ENCODE measurements at regions not wholly inside any gene's neighbourhood (a gene's known extent, or its start where the extent isn't known, plus 50 kb on each side); places are given as distances from the start of the nearest gene placed in this dataset.

DNA sequence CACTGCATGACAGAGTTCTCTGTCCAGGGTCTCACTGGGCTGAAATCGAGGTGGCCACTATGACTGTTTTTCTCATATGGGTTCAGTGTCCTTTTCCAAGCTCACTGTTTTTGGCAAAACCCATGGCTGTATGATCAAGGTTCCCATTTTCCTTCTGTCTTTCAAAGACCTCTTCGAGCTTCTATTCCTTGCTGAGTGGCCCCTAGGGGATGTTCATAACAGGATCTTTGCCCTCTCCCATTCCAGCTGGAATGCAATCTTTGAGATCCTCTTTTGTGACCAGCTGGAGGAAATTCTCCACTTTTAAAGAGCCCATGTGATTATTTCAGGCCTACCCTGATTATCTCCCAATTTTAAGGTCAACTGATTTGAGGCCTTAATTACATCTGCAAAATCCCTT is 572.5 kb upstream of the SLC10A2 start:
- TF ChIP-seq, protein P1, sequence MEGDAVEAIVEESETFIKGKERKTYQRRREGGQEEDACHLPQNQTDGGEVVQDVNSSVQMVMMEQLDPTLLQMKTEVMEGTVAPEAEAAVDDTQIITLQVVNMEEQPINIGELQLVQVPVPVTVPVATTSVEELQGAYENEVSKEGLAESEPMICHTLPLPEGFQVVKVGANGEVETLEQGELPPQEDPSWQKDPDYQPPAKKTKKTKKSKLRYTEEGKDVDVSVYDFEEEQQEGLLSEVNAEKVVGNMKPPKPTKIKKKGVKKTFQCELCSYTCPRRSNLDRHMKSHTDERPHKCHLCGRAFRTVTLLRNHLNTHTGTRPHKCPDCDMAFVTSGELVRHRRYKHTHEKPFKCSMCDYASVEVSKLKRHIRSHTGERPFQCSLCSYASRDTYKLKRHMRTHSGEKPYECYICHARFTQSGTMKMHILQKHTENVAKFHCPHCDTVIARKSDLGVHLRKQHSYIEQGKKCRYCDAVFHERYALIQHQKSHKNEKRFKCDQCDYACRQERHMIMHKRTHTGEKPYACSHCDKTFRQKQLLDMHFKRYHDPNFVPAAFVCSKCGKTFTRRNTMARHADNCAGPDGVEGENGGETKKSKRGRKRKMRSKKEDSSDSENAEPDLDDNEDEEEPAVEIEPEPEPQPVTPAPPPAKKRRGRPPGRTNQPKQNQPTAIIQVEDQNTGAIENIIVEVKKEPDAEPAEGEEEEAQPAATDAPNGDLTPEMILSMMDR (IDR thresholded peaks at IDR 0.05; ENCODE audit: low read depth, low read length), result no peak
- Histone ChIP-seq H3K27me3 (ENCODE audit: insufficient read depth, low read depth, severe bottlenecking) (no peaks in the 10 kb centered on the region), H3K27ac (no peak overlapping the region), H3K4me3 (ENCODE audit: low read depth, low read length) (no peak overlapping the region), H3K9me3 (ENCODE audit: severe bottlenecking) (no peaks in the 10 kb centered on the region), H3K36me3 (no peaks in the 10 kb centered on the region)
- DNase-seq, result no peak

DNA sequence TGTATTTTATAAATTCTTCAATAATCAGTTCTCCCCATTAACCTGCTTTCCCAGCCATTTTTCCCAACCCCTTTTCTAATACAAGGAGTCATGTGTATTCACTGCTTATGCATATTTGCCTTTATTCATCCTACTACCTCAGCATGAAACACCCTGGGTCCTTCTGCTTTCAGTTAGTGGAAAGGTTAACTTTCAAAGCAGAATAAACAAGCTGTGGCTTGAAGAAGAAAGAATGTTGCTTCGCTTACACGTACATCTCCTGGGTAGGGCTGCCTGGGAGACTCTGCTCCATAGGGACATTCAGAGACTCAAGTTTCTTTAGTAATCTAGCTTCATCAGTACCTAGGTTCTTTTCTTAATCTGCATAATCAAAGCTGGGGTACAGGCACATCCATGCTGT is 567.8 kb upstream of the SLC10A2 start:
- no peak overlapping the region for H3K27ac ChIP-seq
- no peaks in the 10 kb centered on the region for H3K36me3 ChIP-seq
- TF ChIP-seq, protein P1 (IDR thresholded peaks at IDR 0.05; ENCODE audit: low read depth, low read length), result no peak
- no peak for DNase-seq
- H3K4me3 ChIP-seq (ENCODE audit: low read depth, low read length), result no peak overlapping the region
- no peaks in the 10 kb centered on the region for H3K9me3 ChIP-seq (ENCODE audit: severe bottlenecking)
- H3K27me3 ChIP-seq (ENCODE audit: insufficient read depth, low read depth, severe bottlenecking), result no peaks in the 10 kb centered on the region

DNA sequence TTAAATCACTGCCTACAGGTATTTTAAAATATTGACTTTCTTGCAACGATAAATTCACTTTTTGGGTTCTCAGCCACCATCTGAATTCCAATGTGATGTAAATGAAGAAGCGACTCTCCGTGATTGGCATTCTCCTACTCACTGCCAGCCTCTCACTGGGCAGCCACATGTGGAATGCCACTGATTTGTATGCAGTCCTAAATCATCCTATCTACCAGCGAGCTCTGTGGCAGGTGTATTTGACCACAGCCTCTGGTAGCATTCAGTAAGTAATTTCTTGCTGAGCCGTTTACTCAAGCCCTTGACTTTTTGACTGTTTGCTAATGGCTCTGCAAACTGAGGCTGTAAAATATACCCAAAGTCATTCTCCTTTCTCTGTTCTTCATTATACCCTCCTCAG is 559.0 kb upstream of the SLC10A2 start:
- no peak overlapping the region for H3K27ac ChIP-seq
- H3K36me3 ChIP-seq, result no peaks in the 10 kb centered on the region
- TF ChIP-seq, protein P1 (IDR thresholded peaks at IDR 0.05; ENCODE audit: low read depth, low read length), result no peak
- no peaks in the 10 kb centered on the region for H3K9me3 ChIP-seq (ENCODE audit: severe bottlenecking)
- no peaks in the 10 kb centered on the region for H3K27me3 ChIP-seq (ENCODE audit: insufficient read depth, low read depth, severe bottlenecking)
- no peak for DNase-seq
- H3K4me3 ChIP-seq (ENCODE audit: low read depth, low read length), result no peak overlapping the region

DNA sequence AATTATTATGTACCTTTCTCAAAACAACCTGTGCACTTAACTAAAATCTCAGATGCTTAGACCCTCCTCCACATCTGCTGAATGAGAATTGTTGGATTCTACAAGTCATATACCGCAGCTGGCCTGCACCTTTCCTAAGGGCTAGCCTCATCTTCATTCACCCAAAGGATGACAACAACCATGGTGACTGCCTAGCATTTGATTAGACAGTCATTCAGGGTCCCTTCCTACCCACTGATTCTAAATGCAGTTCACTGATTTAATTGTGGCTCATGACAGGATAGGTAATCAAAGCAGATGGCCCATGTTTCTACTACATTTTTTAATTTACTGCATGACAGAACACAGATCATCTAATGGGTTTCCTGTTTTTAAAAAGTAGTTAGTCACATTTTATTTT is 551.9 kb upstream of the SLC10A2 start:
- Histone ChIP-seq H3K36me3 (no peaks in the 10 kb centered on the region), H3K27ac (no peak overlapping the region), H3K4me3 (ENCODE audit: low read depth, low read length) (no peak overlapping the region), H3K9me3 (ENCODE audit: severe bottlenecking) (no peaks in the 10 kb centered on the region), H3K27me3 (ENCODE audit: insufficient read depth, low read depth, severe bottlenecking) (no peaks in the 10 kb centered on the region)
- DNase-seq, result no peak
- TF ChIP-seq, protein P1 (IDR thresholded peaks at IDR 0.05; ENCODE audit: low read depth, low read length), result no peak

DNA sequence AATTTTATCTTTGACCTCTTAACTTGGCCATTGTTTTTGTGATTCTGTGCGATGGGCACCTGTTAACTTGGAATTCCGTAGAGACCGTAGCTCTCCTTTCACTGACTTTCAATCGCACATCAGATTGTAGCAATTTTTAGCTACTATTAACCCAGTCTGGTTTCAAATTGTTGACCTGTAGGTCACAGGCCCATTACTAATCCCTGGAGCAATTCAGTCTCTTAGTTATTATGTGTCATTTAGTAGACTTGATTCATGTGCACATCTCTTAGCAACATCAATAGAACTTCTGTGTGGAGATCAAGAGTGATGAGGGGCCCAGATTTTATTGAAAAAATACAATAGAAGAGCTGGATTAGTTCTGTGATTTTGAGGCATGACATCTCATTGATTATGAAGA is 549.6 kb upstream of the SLC10A2 start:
- no peak for DNase-seq
- H3K27me3 ChIP-seq (ENCODE audit: insufficient read depth, low read depth, severe bottlenecking), result no peaks in the 10 kb centered on the region
- no peak overlapping the region for H3K4me3 ChIP-seq (ENCODE audit: low read depth, low read length)
- TF ChIP-seq, protein P1 (IDR thresholded peaks at IDR 0.05; ENCODE audit: low read depth, low read length), result no peak
- H3K9me3 ChIP-seq (ENCODE audit: severe bottlenecking), result no peaks in the 10 kb centered on the region
- H3K36me3 ChIP-seq, result no peaks in the 10 kb centered on the region
- no peak overlapping the region for H3K27ac ChIP-seq

DNA sequence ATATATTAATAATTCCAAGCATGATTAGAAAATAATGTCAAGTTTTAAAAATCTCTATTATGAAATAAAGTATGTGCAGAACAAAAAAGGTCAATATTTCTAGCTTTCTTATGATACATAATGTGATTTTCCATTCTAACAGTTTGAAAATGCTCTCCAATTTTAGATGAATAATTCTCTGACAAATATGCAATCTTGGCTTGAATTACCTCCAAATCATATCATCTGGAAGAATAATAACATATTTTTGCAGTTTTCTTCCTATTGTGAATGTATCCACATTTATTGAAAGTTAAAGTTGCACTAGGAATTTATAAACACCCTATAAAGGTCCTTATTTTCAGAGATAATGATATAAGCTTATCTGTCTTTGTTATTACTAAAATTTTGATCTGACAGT is 548.5 kb upstream of the SLC10A2 start:
- TF ChIP-seq, protein P1 (IDR thresholded peaks at IDR 0.05; ENCODE audit: low read depth, low read length), result no peak
- H3K27me3 ChIP-seq (ENCODE audit: insufficient read depth, low read depth, severe bottlenecking), result no peaks in the 10 kb centered on the region
- no peaks in the 10 kb centered on the region for H3K36me3 ChIP-seq
- H3K27ac ChIP-seq, result no peak overlapping the region
- H3K4me3 ChIP-seq (ENCODE audit: low read depth, low read length), result no peak overlapping the region
- no peaks in the 10 kb centered on the region for H3K9me3 ChIP-seq (ENCODE audit: severe bottlenecking)
- DNase-seq, result no peak
